ENCODE measurements at regions not wholly inside any gene's neighbourhood (a gene's known extent, or its start where the extent isn't known, plus 50 kb on each side); places are given as distances from the start of the nearest gene placed in this dataset.

DNA sequence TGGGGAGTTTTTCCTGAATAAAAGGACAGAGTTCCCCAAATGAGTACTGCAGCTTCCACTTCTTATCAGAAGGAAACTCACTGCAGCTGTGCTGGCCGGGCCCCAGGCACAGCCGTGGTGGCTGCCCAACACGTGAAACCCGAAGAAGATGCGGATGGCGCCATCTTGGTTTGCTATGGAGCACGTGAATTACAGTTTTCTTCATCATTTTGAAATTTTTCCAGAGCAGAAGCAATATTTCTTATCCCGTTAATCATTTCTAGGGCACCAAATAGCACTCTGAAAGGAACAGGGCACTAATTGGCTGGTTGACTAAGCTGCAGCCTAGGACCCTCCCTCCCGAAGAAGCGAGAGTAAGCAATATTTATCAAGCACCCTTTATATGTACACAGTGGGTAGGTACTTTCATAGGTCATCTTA lies 63.2 kb upstream of the EPS8L3 start:
- Histone ChIP-seq H3K79me2 (ENCODE audit: insufficient read depth, low read length) (no peaks in the 10 kb centered on the region), H3K9me3 (ENCODE audit: low read depth, low read length) (no peaks in the 10 kb centered on the region), H3K4me1 (ENCODE audit: insufficient read depth, low read length) (peaks cover 72% of the 10 kb centered on the region), H3K36me3 (ENCODE audit: insufficient read depth, low read length) (no peaks in the 10 kb centered on the region), H4K20me1 (ENCODE audit: insufficient read depth, low read length) (no peaks in the 10 kb centered on the region), H2AFZ (ENCODE audit: low read length) (no peak overlapping the region), H3K4me2 (ENCODE audit: insufficient read depth, low read length) (no peak overlapping the region), H3K4me3 (ENCODE audit: insufficient read depth, low read length) (no peak overlapping the region), H3K27me3 (ENCODE audit: insufficient read depth, low read length) (no peaks in the 10 kb centered on the region), H3K27ac (ENCODE audit: low read depth, low read length) (no peak overlapping the region)
- DNase-seq (ENCODE audit: insufficient read length, low spot score, missing footprints): no peak
- TF ChIP-seq, protein P1, sequence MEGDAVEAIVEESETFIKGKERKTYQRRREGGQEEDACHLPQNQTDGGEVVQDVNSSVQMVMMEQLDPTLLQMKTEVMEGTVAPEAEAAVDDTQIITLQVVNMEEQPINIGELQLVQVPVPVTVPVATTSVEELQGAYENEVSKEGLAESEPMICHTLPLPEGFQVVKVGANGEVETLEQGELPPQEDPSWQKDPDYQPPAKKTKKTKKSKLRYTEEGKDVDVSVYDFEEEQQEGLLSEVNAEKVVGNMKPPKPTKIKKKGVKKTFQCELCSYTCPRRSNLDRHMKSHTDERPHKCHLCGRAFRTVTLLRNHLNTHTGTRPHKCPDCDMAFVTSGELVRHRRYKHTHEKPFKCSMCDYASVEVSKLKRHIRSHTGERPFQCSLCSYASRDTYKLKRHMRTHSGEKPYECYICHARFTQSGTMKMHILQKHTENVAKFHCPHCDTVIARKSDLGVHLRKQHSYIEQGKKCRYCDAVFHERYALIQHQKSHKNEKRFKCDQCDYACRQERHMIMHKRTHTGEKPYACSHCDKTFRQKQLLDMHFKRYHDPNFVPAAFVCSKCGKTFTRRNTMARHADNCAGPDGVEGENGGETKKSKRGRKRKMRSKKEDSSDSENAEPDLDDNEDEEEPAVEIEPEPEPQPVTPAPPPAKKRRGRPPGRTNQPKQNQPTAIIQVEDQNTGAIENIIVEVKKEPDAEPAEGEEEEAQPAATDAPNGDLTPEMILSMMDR (IDR thresholded peaks at IDR 0.05; ENCODE audit: extremely low read depth, low read depth, low read length): no peak

DNA sequence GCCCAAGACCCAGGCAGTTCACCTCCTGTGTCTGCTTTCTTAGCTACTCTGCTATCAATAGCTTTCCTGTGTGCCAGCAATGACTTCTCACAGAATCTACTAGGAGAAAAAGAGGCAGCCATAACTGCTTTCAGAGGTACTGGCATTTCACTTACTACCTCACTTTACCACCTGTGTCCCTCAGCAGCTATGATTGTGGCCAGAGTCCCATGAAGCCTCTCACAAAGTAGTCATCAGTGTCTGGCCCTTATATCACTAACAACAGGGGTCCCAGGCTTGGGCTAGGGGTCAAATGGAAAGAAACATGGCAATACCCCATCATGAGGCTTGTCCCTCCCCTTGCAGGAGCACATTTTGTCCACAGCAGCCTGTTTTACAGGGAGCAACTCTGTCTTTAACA lies 62.7 kb upstream of the EPS8L3 start:
- DNase-seq (ENCODE audit: insufficient read length, low spot score, missing footprints): no peak
- Histone ChIP-seq H3K36me3 (ENCODE audit: insufficient read depth, low read length) (no peaks in the 10 kb centered on the region), H3K4me2 (ENCODE audit: insufficient read depth, low read length) (no peak overlapping the region), H3K4me1 (ENCODE audit: insufficient read depth, low read length) (peaks cover 76% of the 10 kb centered on the region), H3K9me3 (ENCODE audit: low read depth, low read length) (no peaks in the 10 kb centered on the region), H3K79me2 (ENCODE audit: insufficient read depth, low read length) (no peaks in the 10 kb centered on the region), H3K4me3 (ENCODE audit: insufficient read depth, low read length) (no peak overlapping the region), H2AFZ (ENCODE audit: low read length) (peak overlapping the region; percentile 8), H3K27me3 (ENCODE audit: insufficient read depth, low read length) (no peaks in the 10 kb centered on the region), H4K20me1 (ENCODE audit: insufficient read depth, low read length) (no peaks in the 10 kb centered on the region), H3K27ac (ENCODE audit: low read depth, low read length) (no peak overlapping the region)
- TF ChIP-seq, protein P1 (IDR thresholded peaks at IDR 0.05; ENCODE audit: extremely low read depth, low read depth, low read length): no peak

DNA sequence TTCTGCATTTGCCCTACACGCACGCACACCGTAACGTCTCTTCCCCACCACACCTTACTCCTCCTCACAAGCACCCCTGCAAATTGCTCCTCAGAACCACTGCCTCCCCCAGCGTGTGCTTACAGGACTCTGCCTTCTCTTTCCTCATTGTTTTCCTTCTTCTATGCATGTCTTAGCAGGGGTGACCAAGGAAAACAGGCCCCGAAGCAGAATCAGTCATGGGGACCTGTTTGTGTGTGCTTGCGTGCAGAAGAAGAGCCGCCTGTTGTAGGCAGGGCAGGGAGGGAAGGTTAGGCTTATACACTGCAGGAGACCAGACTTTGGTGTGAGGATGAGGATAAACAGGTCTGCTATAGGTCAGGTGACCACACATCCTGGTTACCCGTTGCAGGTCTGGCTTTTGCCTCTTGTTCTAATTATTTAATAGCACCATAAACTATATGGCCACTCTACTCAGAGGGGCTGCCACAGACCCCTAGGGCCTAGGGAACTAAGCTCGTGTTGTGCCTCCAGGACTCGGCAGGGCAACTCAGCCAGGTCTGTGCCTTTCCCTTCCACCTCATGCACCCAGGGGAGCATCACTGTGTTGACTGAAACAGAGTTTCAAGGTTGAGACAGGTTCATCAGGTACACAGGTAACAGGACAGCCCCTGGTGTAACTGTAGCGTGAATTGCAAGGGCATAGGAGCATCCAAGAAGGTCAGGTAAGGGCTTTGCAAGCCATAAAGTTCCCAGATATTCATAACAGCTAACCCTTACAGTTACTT lies 60.8 kb upstream of the EPS8L3 start:
- no peaks in the 10 kb centered on the region for H3K27me3 ChIP-seq (ENCODE audit: insufficient read depth, low read length)
- no peaks in the 10 kb centered on the region for H3K9me3 ChIP-seq (ENCODE audit: low read depth, low read length)
- no peaks in the 10 kb centered on the region for H3K79me2 ChIP-seq (ENCODE audit: insufficient read depth, low read length)
- no peak overlapping the region for H3K4me3 ChIP-seq (ENCODE audit: insufficient read depth, low read length)
- peaks cover 82% of the 10 kb centered on the region for H3K4me1 ChIP-seq (ENCODE audit: insufficient read depth, low read length)
- H2AFZ ChIP-seq (ENCODE audit: low read length): peak overlapping the region; percentile 68
- TF ChIP-seq, protein P1 (IDR thresholded peaks at IDR 0.05; ENCODE audit: extremely low read depth, low read depth, low read length): no peak
- H4K20me1 ChIP-seq (ENCODE audit: insufficient read depth, low read length): no peaks in the 10 kb centered on the region
- DNase-seq (ENCODE audit: insufficient read length, low spot score, missing footprints): no peak
- H3K4me2 ChIP-seq (ENCODE audit: insufficient read depth, low read length): no peak overlapping the region
- no peaks in the 10 kb centered on the region for H3K36me3 ChIP-seq (ENCODE audit: insufficient read depth, low read length)
- H3K27ac ChIP-seq (ENCODE audit: low read depth, low read length): peak overlapping the region; percentile 94

DNA sequence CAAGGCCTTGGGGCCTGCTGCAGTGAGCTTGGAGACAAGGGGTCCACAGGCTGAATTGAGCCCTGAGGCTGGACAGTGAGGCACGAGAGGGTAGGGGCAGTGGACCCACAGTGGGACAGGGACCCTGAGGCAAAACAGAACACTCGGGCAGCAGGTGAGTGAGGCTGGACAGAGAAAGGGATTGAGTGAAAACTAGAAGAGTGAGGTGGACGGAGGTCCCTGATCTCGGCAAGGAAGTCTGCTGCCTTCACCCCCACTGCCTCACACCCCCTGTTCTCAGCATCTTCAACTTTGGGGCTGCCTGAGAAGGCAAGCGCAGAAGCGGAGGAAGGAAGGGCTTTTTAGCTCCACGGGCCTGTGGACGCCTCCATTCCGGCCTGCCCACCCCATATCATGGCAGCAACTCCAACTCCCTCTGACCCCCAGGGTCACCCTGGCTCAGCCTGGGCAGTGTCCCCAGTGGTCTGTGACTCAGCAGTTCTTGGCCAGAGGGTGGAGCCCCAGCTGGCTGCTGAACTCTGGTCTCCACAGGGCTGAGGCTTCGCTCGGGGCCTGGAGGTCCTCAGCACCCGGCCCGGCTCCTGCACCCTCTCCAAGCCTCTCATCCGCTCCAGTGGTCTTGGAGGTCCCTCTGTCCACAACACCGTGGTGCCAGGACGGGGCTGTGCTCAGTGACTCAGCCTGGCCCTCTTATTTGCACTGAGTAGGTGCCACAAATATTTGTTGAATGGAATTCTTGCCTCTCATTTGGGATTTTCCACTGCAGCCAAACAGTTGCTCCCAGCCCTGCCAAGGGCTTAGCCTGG lies 60.0 kb upstream of the EPS8L3 start:
- peaks cover 74% of the 10 kb centered on the region for H3K4me1 ChIP-seq (ENCODE audit: insufficient read depth, low read length)
- H3K9me3 ChIP-seq (ENCODE audit: low read depth, low read length): no peaks in the 10 kb centered on the region
- no peaks in the 10 kb centered on the region for H4K20me1 ChIP-seq (ENCODE audit: insufficient read depth, low read length)
- peak overlapping the region; percentile 68 for H2AFZ ChIP-seq (ENCODE audit: low read length)
- DNase-seq (ENCODE audit: insufficient read length, low spot score, missing footprints): peak; percentile 89
- peak overlapping the region; percentile 94 for H3K27ac ChIP-seq (ENCODE audit: low read depth, low read length)
- H3K4me3 ChIP-seq (ENCODE audit: insufficient read depth, low read length): no peak overlapping the region
- TF ChIP-seq, protein P1 (IDR thresholded peaks at IDR 0.05; ENCODE audit: extremely low read depth, low read depth, low read length): no peak
- no peaks in the 10 kb centered on the region for H3K36me3 ChIP-seq (ENCODE audit: insufficient read depth, low read length)
- H3K4me2 ChIP-seq (ENCODE audit: insufficient read depth, low read length): no peak overlapping the region
- no peaks in the 10 kb centered on the region for H3K79me2 ChIP-seq (ENCODE audit: insufficient read depth, low read length)
- H3K27me3 ChIP-seq (ENCODE audit: insufficient read depth, low read length): no peaks in the 10 kb centered on the region
